IMR-90 (cell line): ENCODE measurements at regions not wholly inside any gene's neighbourhood (a gene's known extent, or its start where the extent isn't known, plus 50 kb on each side); places are given as distances from the start of the nearest gene placed in this dataset.

Experiments used
- ATAC-seq: fragments of 200-7000 bp; cut with Tn5 transposase; 2 replicates; pipeline ENCODE4 v1.9.1; 2020; ENCODE audit warnings: low read depth, mild to moderate bottlenecking, moderate library complexity
- BruUV-seq: library from RNA; stranded (reverse); fragments of 400-500 nt; replicated peaks from 2 replicates; lab custom pipeline; 2021; lab: Mats Ljungman, UMichigan
- CTCF ChIA-PET: fragments of 300-600 bp; formaldehyde crosslinking; extraction: SDS; loops from one replicate; lab custom pipeline; 2021; ENCODE audit warnings: antibody characterized with exemption; lab: Yijun Ruan, JAX
- POLR2A ChIA-PET: fragments of 300-600 bp; sonication (Branson Sonifier 250); formaldehyde crosslinking; loops from one replicate; lab custom pipeline; 2022; ENCODE audit warnings: antibody characterized with exemption; ENCODE audit not compliant: unreplicated experiment; lab: Charles Lee
- DNase-seq: peaks from one replicate; pipeline ENCODE4 v3.0.0; 2013
- H2AFZ ChIP-seq: replicated peaks from 2 replicates; pipeline ENCODE3; 2013; ENCODE audit warnings: low read length, mild to moderate bottlenecking; ENCODE audit not compliant: poor library complexity
- H2AK5ac ChIP-seq: 2 replicates; pipeline ENCODE4 v1.6.1; 2013; ENCODE audit warnings: low read depth, low read length, inconsistent platforms
- H2AK9ac ChIP-seq: replicated peaks from 2 replicates; pipeline ENCODE3; 2013; ENCODE audit warnings: mild to moderate bottlenecking, low read depth, low read length, moderate library complexity; ENCODE audit not compliant: poor library complexity
- H2BK120ac ChIP-seq: 2 replicates; pipeline ENCODE4 v1.6.1; 2013; ENCODE audit warnings: low read depth, low read length, inconsistent platforms
- H2BK15ac ChIP-seq: 3 replicates; pipeline ENCODE4 v1.6.1; 2013; ENCODE audit warnings: low read depth, low read length, inconsistent platforms
- H2BK20ac ChIP-seq: 2 replicates; pipeline ENCODE4 v1.6.1; 2013; ENCODE audit warnings: low read depth, mild to moderate bottlenecking, inconsistent platforms, low read length, moderate library complexity
- H2BK5ac ChIP-seq: 2 replicates; pipeline ENCODE4 v1.6.1; 2013; ENCODE audit warnings: mild to moderate bottlenecking, low read depth, low read length, inconsistent platforms; ENCODE audit not compliant: poor library complexity, severe bottlenecking
- H3K14ac ChIP-seq: replicated peaks from 2 replicates; pipeline ENCODE4 v1.6.1; 2013; ENCODE audit warnings: low read depth, low read length, inconsistent platforms
- H3K18ac ChIP-seq: 2 replicates; pipeline ENCODE4 v1.6.1; 2013; ENCODE audit warnings: low read depth, low read length, control low read depth
- H3K23ac ChIP-seq: 2 replicates; pipeline ENCODE4 v1.6.1; 2013; ENCODE audit warnings: low read depth, low read length, inconsistent platforms
- H3K27ac ChIP-seq: 2 replicates; pipeline ENCODE4 v1.5.1; 2013; ENCODE audit warnings: mild to moderate bottlenecking, control low read depth, low read length; ENCODE audit not compliant: insufficient read depth
- H3K27me3 ChIP-seq: 2 replicates; pipeline ENCODE4 v1.6.1; 2013; ENCODE audit warnings: low read length; ENCODE audit not compliant: control insufficient read depth, insufficient read depth
- H3K36me3 ChIP-seq: 2 replicates; pipeline ENCODE4 v1.6.1; 2013; ENCODE audit warnings: low read length, mixed read lengths; ENCODE audit not compliant: control insufficient read depth, insufficient read depth
- H3K4ac ChIP-seq: 2 replicates; pipeline ENCODE4 v1.6.1; 2013; ENCODE audit warnings: low read depth, low read length, inconsistent platforms
- H3K4me1 ChIP-seq: 2 replicates; pipeline ENCODE4 v1.6.1; 2013; ENCODE audit warnings: low read length, mixed read lengths; ENCODE audit not compliant: control insufficient read depth, insufficient read depth
- H3K4me2 ChIP-seq: 2 replicates; pipeline ENCODE4 v1.6.1; 2013; ENCODE audit warnings: low read depth, mild to moderate bottlenecking, control low read depth, low read length, moderate library complexity
- H3K4me3 ChIP-seq: 2 replicates; pipeline ENCODE4 v1.5.1; 2013; ENCODE audit warnings: low read depth, mild to moderate bottlenecking, control low read depth, low read length, moderate library complexity; ENCODE audit not compliant: insufficient read depth
- H3K56ac ChIP-seq: 2 replicates; pipeline ENCODE4 v1.6.1; 2013; ENCODE audit warnings: low read length, inconsistent platforms; ENCODE audit not compliant: insufficient read depth; ENCODE audit errors: extremely low read depth
- H3K79me1 ChIP-seq, 2 experiments: 2 replicates each; pipeline ENCODE4 v1.6.1; 2013; ENCODE audit warnings: low read length in 2 of 2, inconsistent platforms in 1 of 2, low read depth in 1 of 2
- H3K9ac ChIP-seq: 2 replicates; pipeline ENCODE4 v1.6.1; 2013; ENCODE audit warnings: low read depth, low read length, control low read depth
- H3K9me1 ChIP-seq: 2 replicates; pipeline ENCODE4 v1.6.1; 2013; ENCODE audit warnings: low read length, inconsistent platforms; ENCODE audit not compliant: insufficient read depth
- H3K9me3 ChIP-seq: 2 replicates; pipeline ENCODE4 v1.6.1; 2013; ENCODE audit warnings: low read length; ENCODE audit not compliant: control insufficient read depth, insufficient read depth
- H4K20me1 ChIP-seq: 2 replicates; pipeline ENCODE4 v1.6.1; 2013; ENCODE audit warnings: low read length, inconsistent platforms; ENCODE audit not compliant: insufficient read depth
- H4K5ac ChIP-seq: 2 replicates; pipeline ENCODE4 v1.6.1; 2013; ENCODE audit warnings: mild to moderate bottlenecking, low read depth, low read length, control low read depth
- H4K8ac ChIP-seq, 2 experiments: 2 replicates each; pipeline ENCODE4 v1.6.1; 2013; ENCODE audit warnings: low read depth in 2 of 2, low read length in 2 of 2, control low read depth in 1 of 2, inconsistent platforms in 1 of 2
- H4K91ac ChIP-seq: 2 replicates; pipeline ENCODE4 v1.6.1; 2013; ENCODE audit warnings: low read depth, low read length, inconsistent platforms; ENCODE audit not compliant: insufficient read depth
- MAZ ChIP-seq: IDR thresholded peaks from 2 replicates; pipeline ENCODE4 v1.6.1; 2012; ENCODE audit warnings: low read depth, mild to moderate bottlenecking, low read length, improper control_type of control experiment, moderate library complexity, borderline replicate concordance
- MXI1 ChIP-seq: IDR thresholded peaks from 2 replicates; pipeline ENCODE4 v1.6.1; 2012; ENCODE audit warnings: low read depth, mild to moderate bottlenecking, low read length, moderate library complexity, borderline replicate concordance
- NFE2L2 ChIP-seq: fragments of 150-350 bp; IDR thresholded peaks from 2 replicates; pipeline ENCODE4 v1.6.1; 2016; ENCODE audit warnings: low read depth, mild to moderate bottlenecking, low read length
- POLR2A ChIP-seq: IDR thresholded peaks from 2 replicates; pipeline ENCODE4 v1.6.1; 2012; ENCODE audit warnings: mild to moderate bottlenecking, low read depth, low read length
- RAD21 ChIP-seq: IDR thresholded peaks from 2 replicates; pipeline ENCODE4 v1.6.1; 2012; ENCODE audit warnings: low read length, improper control_type of control experiment
- RCOR1 ChIP-seq: IDR thresholded peaks from 2 replicates; pipeline ENCODE4 v1.6.1; 2012; ENCODE audit warnings: mild to moderate bottlenecking, low read length, improper control_type of control experiment; ENCODE audit not compliant: insufficient replicate concordance
- RFX5 ChIP-seq: IDR thresholded peaks from 2 replicates; pipeline ENCODE4 v1.8.0; 2012; ENCODE audit warnings: low read depth, mild to moderate bottlenecking, low read length, moderate library complexity
- WGBS, 2 experiments: methylation state at CpG; one replicate each; pipeline versions ENCODE4 v1.1.5 to v1.1.7; 2013; ENCODE audit warnings: missing lambda C conversion rate in 2 of 2; ENCODE audit not compliant: insufficient read length in 1 of 2; ENCODE audit errors: extremely low coverage in 2 of 2; 5-methylcytosine and 5-hydroxymethylcytosine counted together
- dilution Hi-C: fragments of 300-500 bp; cut with HindIII; formaldehyde crosslinking; loops from one replicate; pipeline ENCODE4 v1.14.3; 2018; ENCODE audit warnings: low sequenced_read_pairs; ENCODE audit not compliant: unreplicated experiment
- in situ Hi-C: fragments of 300-500 bp; cut with MboI; formaldehyde crosslinking; loops from 3 replicates; pipeline ENCODE4 v1.14.3; 2019; ENCODE audit warnings: low sequenced_read_pairs, inconsistent platforms, mixed read lengths
- intact Hi-C: fragments of 100-400 bp; cut with micrococcal nuclease; formaldehyde crosslinking; loops from 2 replicates; pipeline ENCODE4 v1.10.0; 2022
- TF ChIP-seq, protein P1 (sequence below): conservative IDR thresholded peaks from 2 replicates; pipeline ENCODE4 v1.5.1; 2012; ENCODE audit warnings: mild to moderate bottlenecking, low read depth, low read length, improper control_type of control experiment
- TF ChIP-seq, protein P2 (sequence below): fragments of 150-350 bp; IDR thresholded peaks from 2 replicates; pipeline ENCODE4 v1.6.1; 2017; ENCODE audit warnings: mild to moderate bottlenecking, antibody characterized with exemption, low read length, low read depth
- TF ChIP-seq, protein P3 (sequence below): fragments of 150-350 bp; IDR thresholded peaks from 2 replicates; pipeline ENCODE4 v1.6.1; 2016; ENCODE audit warnings: low read depth, mild to moderate bottlenecking, low read length, moderate library complexity, borderline replicate concordance

DNA sequence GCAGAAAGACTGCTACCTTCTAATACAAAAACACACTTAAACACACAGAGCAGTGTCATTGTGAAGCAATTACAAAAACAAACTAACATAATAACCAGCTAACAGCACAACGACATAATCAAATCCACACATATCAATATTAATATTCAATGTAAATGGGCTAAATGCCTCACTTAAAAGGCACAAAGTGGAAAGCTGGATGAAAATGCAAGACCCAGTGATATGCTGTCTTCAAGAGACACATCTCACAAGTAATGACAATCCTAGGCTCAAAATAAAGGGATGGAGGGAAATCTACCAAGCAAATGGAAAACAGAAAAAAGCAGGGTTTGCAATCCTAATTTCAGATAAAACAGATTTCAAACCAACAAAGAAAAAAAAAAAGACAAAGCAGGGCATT lies 67.8 kb upstream of the HTR1E start:
- Histone ChIP-seq H3K23ac (no peak overlapping the region), H2BK15ac (no peak overlapping the region), H3K14ac (no peak overlapping the region), H2AK9ac (no peak overlapping the region), H3K9me3 (peaks cover 11% of the 10 kb centered on the region), H3K36me3 (no peaks in the 10 kb centered on the region), H2BK120ac (no peak overlapping the region), H3K9ac (no peak overlapping the region), H4K8ac (no peak overlapping the region), H2AK5ac (no peak overlapping the region), H3K9me1 (no peaks in the 10 kb centered on the region), H2AFZ (no peak overlapping the region), H4K91ac (no peak overlapping the region), H3K79me1 (no peaks in the 10 kb centered on the region), H3K4me1 (no peaks in the 10 kb centered on the region), H3K4ac (no peak overlapping the region), H2BK20ac (no peak overlapping the region), H3K27ac (no peak overlapping the region), H3K18ac (no peak overlapping the region), H3K27me3 (no peaks in the 10 kb centered on the region), H3K4me3 (no peak overlapping the region), H2BK5ac (no peak overlapping the region), H4K5ac (no peak overlapping the region), H4K20me1 (no peaks in the 10 kb centered on the region), H3K56ac (no peak overlapping the region), H3K4me2 (no peak overlapping the region)
- in situ Hi-C loops = loop anchor here (25.0 kb wide), 1 partner anchor 1107 kb away; no protein-coding TSS in a partner anchor
- ChIA-PET POLR2A (no interaction called here), CTCF (no interaction called here)
- DNase-seq = no peak
- ATAC-seq = no peak
- dilution Hi-C loops = no loop called here
- no peak for TF ChIP-seq NFE2L2
- TF ChIP-seq, protein P1, sequence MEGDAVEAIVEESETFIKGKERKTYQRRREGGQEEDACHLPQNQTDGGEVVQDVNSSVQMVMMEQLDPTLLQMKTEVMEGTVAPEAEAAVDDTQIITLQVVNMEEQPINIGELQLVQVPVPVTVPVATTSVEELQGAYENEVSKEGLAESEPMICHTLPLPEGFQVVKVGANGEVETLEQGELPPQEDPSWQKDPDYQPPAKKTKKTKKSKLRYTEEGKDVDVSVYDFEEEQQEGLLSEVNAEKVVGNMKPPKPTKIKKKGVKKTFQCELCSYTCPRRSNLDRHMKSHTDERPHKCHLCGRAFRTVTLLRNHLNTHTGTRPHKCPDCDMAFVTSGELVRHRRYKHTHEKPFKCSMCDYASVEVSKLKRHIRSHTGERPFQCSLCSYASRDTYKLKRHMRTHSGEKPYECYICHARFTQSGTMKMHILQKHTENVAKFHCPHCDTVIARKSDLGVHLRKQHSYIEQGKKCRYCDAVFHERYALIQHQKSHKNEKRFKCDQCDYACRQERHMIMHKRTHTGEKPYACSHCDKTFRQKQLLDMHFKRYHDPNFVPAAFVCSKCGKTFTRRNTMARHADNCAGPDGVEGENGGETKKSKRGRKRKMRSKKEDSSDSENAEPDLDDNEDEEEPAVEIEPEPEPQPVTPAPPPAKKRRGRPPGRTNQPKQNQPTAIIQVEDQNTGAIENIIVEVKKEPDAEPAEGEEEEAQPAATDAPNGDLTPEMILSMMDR = no peak
- TF ChIP-seq RFX5 = no peak
- TF ChIP-seq MAZ = no peak
- TF ChIP-seq MXI1 = no peak
- TF ChIP-seq RCOR1 = no peak
- no peak for TF ChIP-seq RAD21
- TF ChIP-seq, protein P2, sequence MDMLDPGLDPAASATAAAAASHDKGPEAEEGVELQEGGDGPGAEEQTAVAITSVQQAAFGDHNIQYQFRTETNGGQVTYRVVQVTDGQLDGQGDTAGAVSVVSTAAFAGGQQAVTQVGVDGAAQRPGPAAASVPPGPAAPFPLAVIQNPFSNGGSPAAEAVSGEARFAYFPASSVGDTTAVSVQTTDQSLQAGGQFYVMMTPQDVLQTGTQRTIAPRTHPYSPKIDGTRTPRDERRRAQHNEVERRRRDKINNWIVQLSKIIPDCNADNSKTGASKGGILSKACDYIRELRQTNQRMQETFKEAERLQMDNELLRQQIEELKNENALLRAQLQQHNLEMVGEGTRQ = no peak
- TF ChIP-seq, protein P3, sequence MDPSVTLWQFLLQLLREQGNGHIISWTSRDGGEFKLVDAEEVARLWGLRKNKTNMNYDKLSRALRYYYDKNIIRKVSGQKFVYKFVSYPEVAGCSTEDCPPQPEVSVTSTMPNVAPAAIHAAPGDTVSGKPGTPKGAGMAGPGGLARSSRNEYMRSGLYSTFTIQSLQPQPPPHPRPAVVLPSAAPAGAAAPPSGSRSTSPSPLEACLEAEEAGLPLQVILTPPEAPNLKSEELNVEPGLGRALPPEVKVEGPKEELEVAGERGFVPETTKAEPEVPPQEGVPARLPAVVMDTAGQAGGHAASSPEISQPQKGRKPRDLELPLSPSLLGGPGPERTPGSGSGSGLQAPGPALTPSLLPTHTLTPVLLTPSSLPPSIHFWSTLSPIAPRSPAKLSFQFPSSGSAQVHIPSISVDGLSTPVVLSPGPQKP = no peak
- TF ChIP-seq POLR2A = no peak
- BruUV-seq = no TSS peak
- intact Hi-C loops = no loop called here
- no CpG with 5 or more reads among the region's 1 CpG for WGBS, 2 experiments
